T-helper 2 cell (primary cell): ENCODE measurements at regions not wholly inside any gene's neighbourhood (a gene's known extent, or its start where the extent isn't known, plus 50 kb on each side); places are given as distances from the start of the nearest gene placed in this dataset.

Experiments used
- DNase-seq, 5 experiments: peaks; one replicate each; pipeline versions ENCODE4 v3.0.0 to v3.0.0-alpha.2; 2012 to 2022

GRCh38 chr15:95940431-95940985, 390.0 kb upstream of the NR2F2 start:
- no peak for DNase-seq

- no peak for DNase-seq
Measured at GRCh38 chr15:95944193-95944592, 386.3 kb upstream of the NR2F2 start.

- no peak for DNase-seq
Measured at GRCh38 chr15:95944661-95945255, 385.7 kb upstream of the NR2F2 start.

GRCh38 chr15:95946241-95946640, 384.3 kb upstream of the NR2F2 start:
- DNase-seq: no peak

GRCh38 chr15:95946926-95947325, 383.6 kb upstream of the NR2F2 start:
- DNase-seq: no peak

GRCh38 chr15:95948411-95948810, 382.1 kb upstream of the NR2F2 start:
- DNase-seq: no peak

- DNase-seq: no peak
Measured at GRCh38 chr15:95953032-95953431, 377.5 kb upstream of the NR2F2 start.

GRCh38 chr15:95957861-95958260, 372.6 kb upstream of the NR2F2 start:
- no peak for DNase-seq

GRCh38 chr15:95958382-95958781, 372.1 kb upstream of the NR2F2 start:
- DNase-seq: no peak

- no peak for DNase-seq
Measured at GRCh38 chr15:95968856-95969255, 361.6 kb upstream of the NR2F2 start.

- no peak for DNase-seq
Measured at GRCh38 chr15:95970326-95970725, 360.2 kb upstream of the NR2F2 start.

GRCh38 chr15:95972041-95972553, 358.4 kb upstream of the NR2F2 start:
- no peak for DNase-seq

- no peak for DNase-seq
Measured at GRCh38 chr15:95972812-95973211, 357.7 kb upstream of the NR2F2 start.

GRCh38 chr15:95973566-95974256, 356.8 kb upstream of the NR2F2 start:
- DNase-seq: no peak

- no peak for DNase-seq
Measured at GRCh38 chr15:95975212-95975611, 355.3 kb upstream of the NR2F2 start.

GRCh38 chr15:95979286-95979685, 351.2 kb upstream of the NR2F2 start:
- DNase-seq: no peak

- DNase-seq: no peak
Measured at GRCh38 chr15:95981209-95981608, 349.3 kb upstream of the NR2F2 start.

GRCh38 chr15:95987299-95987698, 343.2 kb upstream of the NR2F2 start:
- no peak for DNase-seq

- DNase-seq: no peak
Measured at GRCh38 chr15:95987886-95988573, 342.5 kb upstream of the NR2F2 start.

- DNase-seq: no peak
Measured at GRCh38 chr15:95988574-95988887, 342.0 kb upstream of the NR2F2 start.

- DNase-seq: no peak
Measured at GRCh38 chr15:95989392-95989791, 341.1 kb upstream of the NR2F2 start.

- peak in 1 of 5 experiments; percentile 4 for DNase-seq
Measured at GRCh38 chr15:95990833-95991232, 339.7 kb upstream of the NR2F2 start.

- DNase-seq: no peak
Measured at GRCh38 chr15:95994418-95994817, 336.1 kb upstream of the NR2F2 start.
